ENCODE measurements at regions not wholly inside any gene's neighbourhood (a gene's known extent, or its start where the extent isn't known, plus 50 kb on each side); places are given as distances from the start of the nearest gene placed in this dataset.

DNA sequence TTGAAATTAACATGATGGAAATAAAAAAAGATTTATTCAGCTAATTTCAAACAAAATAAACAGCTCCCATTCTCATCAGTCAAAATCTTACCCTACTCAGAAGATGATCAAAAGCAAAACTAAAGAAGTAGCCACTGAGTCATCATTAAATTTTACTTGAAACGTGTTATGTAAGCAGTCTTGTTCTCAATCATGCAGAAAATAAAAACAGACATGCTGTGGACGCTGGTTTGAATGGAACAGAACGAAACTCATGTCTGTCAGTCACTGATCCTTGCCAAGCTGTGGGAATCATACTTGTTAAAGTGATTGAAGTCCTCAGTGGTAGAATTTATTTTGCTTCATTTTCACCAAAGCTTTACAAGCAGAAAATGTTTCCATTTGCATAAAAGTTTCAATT is 77.2 kb upstream of the TLR3 start:
- DNase-seq (ENCODE audit: low spot score), result no peak

GRCh38 chr4:185992585-185992984 is 76.4 kb upstream of the TLR3 start:
- no peak for DNase-seq (ENCODE audit: low spot score)

DNA sequence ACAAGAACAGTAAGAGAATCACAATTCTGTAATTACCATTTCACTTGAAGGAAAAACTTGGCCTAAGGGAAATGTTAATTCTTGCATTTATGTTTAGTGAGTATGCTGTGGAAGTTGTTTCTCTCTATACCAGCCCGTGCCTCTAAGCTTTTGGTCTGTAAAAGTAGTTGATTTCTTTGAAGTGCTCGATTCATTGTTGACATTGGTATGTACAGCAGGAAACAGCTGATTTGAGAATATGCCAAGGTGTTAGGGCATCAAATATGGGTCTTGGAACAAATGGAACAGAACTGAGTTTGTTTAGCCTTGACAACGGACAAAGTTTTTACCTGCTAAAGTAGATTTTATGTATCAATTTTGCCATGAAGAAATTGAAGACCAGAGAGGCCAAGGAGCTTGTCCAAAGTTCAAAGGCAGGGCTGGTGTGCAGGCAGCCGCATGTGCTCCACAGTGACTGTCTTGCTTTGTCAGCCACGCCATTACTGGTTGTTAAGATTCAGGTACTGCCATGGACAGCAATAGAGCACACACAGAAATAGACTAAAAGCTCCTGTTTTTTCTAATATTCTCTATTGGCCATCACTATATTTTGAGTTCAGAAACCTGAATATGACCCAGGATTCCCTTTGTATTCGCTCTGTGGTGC is 75.5 kb upstream of the TLR3 start:
- no peak for DNase-seq (ENCODE audit: low spot score)

DNA sequence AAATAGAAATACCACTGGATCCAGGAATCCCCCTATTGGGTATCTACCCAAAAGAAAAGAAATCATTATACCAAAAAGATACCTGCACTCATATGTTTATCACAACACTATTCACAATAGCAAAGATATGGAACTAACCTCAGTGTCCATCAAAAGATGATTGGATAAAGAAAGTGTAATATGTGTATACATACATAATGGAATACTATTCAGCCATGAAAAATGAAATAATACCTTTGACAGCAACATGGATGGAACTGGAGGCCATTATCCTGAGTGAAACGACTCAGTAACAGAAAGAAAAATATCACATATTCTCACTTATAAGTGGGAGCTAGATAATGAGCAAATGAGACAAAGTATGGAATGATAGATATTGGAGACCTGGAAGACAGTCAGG is 74.2 kb upstream of the TLR3 start:
- no peak for DNase-seq (ENCODE audit: low spot score)

GRCh38 chr4:185995665-185996064 is 73.3 kb upstream of the TLR3 start:
- DNase-seq (ENCODE audit: low spot score), result no peak

DNA sequence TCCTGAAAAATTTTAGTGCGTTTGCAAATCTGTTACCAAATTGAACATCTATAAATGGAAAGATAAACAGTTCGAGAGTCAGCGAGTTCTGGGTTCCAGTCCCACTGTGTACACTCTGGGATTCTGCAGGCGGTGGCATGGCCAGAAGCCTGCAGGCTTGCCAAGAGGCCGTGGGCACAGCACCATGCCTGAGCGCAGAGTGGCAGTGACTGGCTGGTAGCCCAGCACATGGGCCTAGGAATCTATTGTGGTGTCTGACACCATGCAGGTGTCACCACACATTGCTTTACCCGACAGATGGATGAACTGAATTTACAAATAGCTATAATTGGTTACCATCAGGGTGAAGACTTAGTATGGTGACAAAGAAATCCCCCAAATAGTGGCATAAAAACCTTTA is 71.7 kb upstream of the TLR3 start:
- peak; percentile 17 for DNase-seq (ENCODE audit: low spot score)

GRCh38 chr4:185998791-185999190 is 70.2 kb upstream of the TLR3 start:
- DNase-seq (ENCODE audit: low spot score), result no peak

GRCh38 chr4:185999207-185999606 is 69.7 kb upstream of the TLR3 start:
- no peak for DNase-seq (ENCODE audit: low spot score)

- DNase-seq (ENCODE audit: low spot score), result no peak
Observed at GRCh38 chr4:186002853-186003252, 66.1 kb upstream of the TLR3 start.

DNA sequence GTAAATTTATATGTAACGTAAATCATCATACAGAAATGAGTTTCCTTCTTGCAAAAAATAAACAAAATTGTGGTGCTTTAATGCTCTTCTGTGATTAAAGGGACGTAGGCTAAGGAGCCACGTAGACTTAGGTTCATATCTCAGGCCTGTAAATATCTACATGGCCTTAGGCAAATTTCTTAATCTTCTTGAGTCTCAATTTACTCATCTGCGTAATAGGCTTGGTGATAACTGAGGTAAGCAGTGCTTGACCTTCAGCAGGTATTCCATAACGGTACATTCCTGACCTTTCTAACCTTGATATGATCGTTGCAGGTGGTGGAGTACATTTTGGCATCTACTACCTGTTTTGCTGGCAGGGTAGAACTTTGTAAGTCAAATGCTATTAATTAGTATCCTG is 65.2 kb upstream of the TLR3 start:
- no peak for DNase-seq (ENCODE audit: low spot score)

GRCh38 chr4:186008057-186008456 is 60.9 kb upstream of the TLR3 start:
- no peak for DNase-seq (ENCODE audit: low spot score)

DNA sequence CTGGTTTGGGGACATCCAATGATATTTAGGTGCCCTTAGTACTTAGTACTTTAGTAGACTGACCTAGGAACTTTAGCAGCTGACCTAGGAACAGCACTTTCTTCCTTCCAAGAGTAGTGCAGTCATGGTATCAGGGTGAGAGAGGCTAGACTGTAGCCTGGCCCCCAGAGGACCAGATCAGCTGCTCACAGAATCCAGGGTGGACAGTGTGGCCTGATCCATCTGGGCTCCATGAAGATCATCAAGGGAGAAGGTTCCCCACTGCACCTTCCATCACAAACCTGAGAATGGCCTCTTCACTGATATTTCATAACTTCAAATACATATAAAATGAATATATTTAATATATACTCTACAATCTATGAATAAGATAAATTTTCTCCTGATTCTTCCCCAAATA is 59.0 kb upstream of the TLR3 start:
- DNase-seq (ENCODE audit: low spot score), result no peak

DNA sequence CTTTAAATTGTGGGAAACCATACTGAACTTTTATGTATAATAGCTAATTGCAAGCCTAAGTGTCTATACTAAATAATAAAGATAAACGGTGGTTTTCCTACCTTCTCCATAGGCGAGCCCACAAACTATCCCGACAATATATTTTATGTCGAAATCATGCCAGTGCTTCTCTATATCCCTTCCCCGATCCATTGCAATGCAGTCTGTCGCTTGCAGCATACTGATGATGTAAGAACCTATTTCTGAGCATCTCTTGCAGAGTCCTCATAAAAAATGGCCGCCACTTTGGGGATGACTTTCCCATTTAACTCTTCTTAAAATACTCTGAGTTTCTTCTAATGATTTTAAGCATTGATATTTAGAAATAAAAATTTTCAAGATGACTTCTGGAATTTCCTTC is 58.1 kb upstream of the TLR3 start:
- DNase-seq (ENCODE audit: low spot score), result no peak

DNA sequence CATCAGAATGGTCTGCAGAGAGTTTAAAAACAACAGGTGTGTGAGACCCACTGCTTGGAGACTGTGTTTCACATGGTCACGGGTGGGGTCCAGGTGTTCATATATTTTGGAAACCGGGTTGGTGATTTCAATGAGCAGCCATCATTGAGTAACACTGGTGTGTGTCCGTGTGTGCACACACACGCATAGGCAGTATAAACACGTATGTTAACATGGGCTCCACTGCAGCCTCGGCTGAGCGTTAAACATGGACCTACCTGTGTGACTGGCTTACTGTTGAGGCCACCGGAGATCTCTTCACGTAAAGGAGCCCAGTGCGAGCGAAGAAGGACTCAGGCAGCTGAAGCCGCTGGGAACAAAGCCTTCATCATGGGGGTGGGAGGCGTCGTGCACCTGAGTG is 56.9 kb upstream of the TLR3 start:
- DNase-seq (ENCODE audit: low spot score), result no peak

DNA sequence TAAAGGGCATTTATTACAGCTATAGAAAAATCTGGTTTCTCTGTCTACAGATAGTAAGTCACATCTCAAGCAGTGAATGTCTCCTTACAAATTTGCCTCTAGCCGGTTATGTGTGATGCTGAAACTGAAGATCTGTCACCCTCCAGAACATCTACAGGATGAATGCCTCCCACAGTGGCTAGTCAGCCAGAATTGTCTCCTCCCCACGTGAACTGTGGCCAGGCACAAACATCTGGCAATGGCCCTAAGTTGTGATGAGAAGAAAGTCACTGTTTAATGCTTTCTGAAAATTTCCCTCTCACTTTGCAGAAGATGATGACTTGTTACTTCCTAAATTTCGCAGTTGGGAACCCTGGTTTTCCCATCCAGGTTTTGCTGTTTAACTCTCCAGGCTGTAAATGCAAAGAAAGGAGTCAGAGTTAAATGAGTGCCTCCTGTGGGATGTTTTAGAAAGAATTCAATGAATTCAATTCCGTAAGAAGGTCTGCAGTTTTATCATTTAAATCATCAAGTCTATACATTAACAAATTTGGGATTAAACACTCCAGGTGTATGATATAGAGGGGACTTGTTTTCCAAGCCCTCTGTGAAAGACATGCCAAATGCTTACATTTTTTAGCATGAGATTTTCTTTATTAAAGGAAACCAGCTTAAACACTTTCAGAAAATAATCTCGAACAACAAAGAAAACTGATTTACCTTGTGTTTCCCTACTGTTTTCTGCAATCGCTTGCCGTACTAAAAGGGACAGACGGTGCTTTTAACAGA is 55.4 kb upstream of the TLR3 start:
- DNase-seq (ENCODE audit: low spot score), result no peak

DNA sequence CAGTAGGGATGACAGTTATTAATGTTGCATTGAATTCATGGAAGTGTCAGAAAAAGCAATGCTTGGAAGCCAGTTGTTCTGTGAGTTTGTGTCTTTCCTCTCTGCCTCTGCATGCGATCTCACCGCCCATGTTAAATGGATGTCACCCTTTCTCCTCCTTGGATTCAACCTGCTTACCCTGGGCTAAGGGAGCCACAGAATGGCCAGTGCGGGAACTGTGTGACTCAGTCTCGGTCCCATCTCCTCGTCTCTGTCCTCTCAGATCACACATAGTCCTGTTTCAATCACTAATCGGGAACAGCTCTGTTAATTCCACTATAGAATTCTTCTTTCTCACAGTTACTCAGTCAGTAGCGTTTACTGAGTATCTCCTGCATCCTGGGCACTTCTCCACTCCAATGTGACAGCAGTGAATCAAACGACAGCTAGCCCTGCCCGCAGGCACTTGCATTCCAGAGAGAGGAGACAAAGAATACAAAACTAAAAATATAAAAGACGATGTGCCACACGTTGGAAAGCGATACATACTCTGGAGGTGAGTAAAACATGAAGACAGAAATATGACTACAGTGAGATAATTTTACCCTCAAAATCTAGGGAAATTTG is 53.6 kb upstream of the TLR3 start:
- no peak for DNase-seq (ENCODE audit: low spot score)

DNA sequence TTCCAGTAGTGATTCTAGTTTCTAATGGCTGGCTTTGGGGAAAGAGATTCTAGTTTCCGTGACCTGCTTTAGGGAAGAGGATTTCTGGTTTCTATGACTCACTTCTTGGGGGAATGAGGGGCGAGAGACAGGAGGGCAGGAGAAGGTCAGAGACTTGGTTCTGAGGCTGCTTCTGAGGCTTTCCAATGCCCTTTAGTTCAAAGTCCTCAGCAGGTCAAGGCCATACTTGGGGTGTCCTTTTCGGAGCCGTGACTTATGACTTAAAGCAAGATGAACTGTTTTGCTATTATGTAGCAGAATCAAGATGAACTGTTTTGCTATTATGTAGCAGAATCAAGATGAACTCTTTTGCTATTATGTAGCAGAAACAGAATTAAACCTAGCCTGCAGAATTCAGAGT is 52.2 kb upstream of the TLR3 start:
- DNase-seq (ENCODE audit: low spot score), result no peak

- DNase-seq (ENCODE audit: low spot score), result no peak
Observed at GRCh38 chr4:186017801-186018200, 51.2 kb upstream of the TLR3 start.

- no peak for DNase-seq (ENCODE audit: low spot score)
Observed at GRCh38 chr4:186018261-186018660, 50.7 kb upstream of the TLR3 start.

GRCh38 chr4:186018784-186019183 is 50.2 kb upstream of the TLR3 start:
- no peak for DNase-seq (ENCODE audit: low spot score)
